ENCODE measurements at regions not wholly inside any gene's neighbourhood (a gene's known extent, or its start where the extent isn't known, plus 50 kb on each side); places are given as distances from the start of the nearest gene placed in this dataset.

- TF ChIP-seq PHF8 (IDR thresholded peaks at IDR 0.05; ENCODE audit: borderline replicate concordance, low read depth) (no peak), CTCF (IDR thresholded peaks at IDR 0.05) (no peak)
Observed at GRCh38 chr14:106228541-106229158, 702.3 kb downstream of the TMEM121 start.
